HG02943 (cell line): ENCODE measurements at regions not wholly inside any gene's neighbourhood (a gene's known extent, or its start where the extent isn't known, plus 50 kb on each side); places are given as distances from the start of the nearest gene placed in this dataset.
A peak's percentile ranks its signal among the peaks of the same experiment; 100 is the strongest.

Experiments
- ATAC-seq: cut with Tn5 transposase; IDR thresholded peaks from one replicate; pipeline ENCODE4 v1.9.1; 2021; ENCODE audit warnings: mild to moderate bottlenecking, low read depth, moderate library complexity; ENCODE audit not compliant: unreplicated experiment

DNA sequence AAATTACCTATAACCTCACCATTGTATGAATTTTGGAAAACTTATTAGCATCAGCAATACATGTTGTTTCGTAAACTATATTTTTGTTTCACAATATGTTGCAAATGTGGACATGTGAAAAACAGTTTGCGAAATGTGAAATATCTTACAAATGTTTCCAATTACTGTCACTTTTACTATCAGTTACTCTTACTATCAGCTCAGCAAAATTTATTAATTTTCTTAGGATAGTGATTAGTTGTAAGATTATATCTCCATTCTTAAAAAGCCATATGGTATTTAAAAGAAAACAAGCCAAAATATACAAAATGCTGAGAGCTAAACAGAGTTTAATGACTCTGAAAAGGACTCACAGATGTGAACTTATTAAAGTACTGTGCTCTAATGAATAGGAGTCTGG is 111.9 kb upstream of the LPAR1 start:
- ATAC-seq, result no peak

DNA sequence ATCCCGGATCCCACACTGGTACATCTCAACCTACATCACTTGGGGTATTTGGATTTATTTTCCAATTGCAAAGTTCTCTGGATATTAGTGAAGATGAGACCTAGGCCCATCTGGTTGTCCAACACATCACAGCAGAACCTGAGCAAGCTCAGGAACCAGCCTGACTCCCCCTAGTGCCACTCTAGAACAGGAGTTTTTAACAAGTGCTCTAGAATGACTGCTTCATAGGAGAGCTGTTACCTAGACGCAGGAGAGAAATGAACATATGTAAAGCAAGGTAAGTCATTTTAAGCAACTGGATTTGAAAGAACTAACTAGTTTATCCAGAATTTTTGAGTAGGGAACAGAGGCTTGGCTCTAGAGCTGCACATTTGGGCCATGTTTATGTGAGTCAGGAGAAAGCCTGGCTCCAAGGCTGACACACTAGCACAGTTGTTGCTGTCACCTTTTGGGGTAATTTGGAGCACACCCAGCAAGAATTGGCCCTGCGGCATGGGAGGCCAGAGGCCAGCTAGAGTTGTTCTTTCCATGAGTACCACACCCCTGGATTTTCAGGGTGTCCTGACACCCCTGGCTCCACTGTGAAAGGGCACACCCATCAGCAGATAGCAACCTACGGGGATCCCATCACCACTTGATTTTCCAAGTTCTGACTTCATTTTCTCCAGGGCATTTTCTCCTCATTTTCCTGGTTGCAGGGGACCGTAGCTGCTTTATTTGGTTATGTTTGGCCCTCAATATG is 110.9 kb upstream of the LPAR1 start:
- peak; percentile 59 for ATAC-seq

DNA sequence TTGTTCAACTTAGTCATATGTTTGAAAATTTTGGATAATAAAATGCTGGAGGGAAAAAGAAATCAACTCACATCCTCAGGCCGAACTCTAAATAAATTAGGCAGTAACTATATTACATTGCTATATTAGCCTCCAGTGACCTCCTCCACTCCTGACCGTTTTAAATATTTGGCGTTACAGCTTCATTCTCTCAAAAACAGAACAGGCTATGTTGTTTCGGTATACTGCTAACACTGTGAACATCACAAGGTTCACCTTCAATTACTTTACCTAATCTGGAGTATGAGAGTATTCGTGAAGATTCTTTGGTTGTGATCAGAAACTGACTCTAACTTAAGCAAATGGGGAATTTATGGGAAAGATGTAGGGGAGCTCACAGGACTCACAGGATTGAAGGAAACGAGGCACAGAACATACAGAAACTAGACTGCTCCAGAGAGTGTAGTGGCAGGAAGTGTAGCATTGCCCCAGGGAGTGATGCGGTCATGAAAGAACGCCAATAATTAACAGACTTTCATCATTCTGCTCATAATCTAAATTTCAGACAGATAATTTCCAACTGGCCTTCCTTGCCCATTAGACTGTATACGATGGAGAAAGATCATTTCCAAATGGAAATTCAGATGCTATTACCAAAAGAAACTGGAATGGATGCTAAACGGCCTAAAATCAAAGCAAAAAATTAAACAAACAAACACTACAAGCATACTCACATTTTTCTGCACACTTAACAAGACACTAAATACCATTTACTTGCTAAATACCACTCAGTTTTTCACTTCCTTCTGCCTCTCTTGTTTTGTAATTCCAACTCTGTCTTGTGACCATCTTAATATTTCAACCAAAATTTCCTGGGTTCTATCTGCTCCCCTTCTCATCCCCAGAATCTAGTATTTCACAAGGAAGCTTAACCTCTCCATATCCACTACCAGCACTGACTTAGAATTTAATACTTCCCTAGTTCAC is 110.1 kb upstream of the LPAR1 start:
- ATAC-seq, result peak; percentile 49

GRCh38 chr9:111147041-111147440 is 108.8 kb upstream of the LPAR1 start:
- ATAC-seq, result no peak

GRCh38 chr9:111144741-111145140 is 106.5 kb upstream of the LPAR1 start:
- ATAC-seq, result no peak

GRCh38 chr9:111136180-111136579 is 97.9 kb upstream of the LPAR1 start:
- no peak for ATAC-seq

- no peak for ATAC-seq
These were observed 92.9 kb upstream of the LPAR1 start for GRCh38 chr9:111131211-111131610.

- ATAC-seq, result no peak
These were observed 82.3 kb upstream of the LPAR1 start for GRCh38 chr9:111120526-111120925.

GRCh38 chr9:111118256-111118948 is 80.1 kb upstream of the LPAR1 start:
- ATAC-seq, result no peak

DNA sequence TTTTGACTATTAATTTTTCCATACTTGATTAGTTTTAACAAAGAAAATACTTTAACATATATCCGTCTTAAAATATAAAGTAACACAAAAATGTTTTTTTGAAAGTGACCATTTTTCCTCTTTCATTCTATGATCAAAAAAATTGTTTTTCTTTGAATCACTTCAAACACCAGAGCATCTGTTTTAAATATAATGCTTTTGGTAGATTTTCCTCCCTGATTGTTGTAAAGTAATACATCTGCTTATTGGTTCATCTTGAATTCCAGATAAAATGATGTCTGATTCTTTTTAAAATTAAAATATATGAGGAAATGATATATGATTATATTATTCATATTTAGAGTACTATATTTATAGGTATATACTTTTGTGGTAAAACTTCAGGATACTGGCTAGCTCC is 76.2 kb upstream of the LPAR1 start:
- no peak for ATAC-seq

GRCh38 chr9:111113712-111114111 is 75.4 kb upstream of the LPAR1 start:
- no peak for ATAC-seq

DNA sequence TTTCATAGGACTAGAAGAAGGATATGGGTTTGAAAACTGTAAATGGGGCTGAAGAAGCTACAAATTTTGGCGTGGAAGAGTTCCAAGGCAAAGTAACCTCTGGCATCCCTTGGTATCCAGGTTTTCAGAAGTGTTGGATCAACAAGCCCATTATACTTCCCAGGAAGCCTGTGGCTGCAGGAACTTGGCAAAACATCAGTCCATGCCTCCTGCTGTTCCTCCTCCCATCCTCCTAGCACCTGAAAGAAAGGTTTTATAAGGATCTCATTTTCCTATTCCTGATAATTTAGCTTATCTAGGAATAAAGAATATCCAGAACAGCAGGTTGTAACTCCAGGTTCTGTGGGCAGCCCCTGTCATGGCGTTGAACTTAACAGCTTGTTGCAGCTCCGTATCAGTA is 72.5 kb upstream of the LPAR1 start:
- ATAC-seq, result no peak

- ATAC-seq, result no peak
These were observed 70.7 kb upstream of the LPAR1 start for GRCh38 chr9:111108946-111109345.

GRCh38 chr9:111107141-111107540 is 68.9 kb upstream of the LPAR1 start:
- no peak for ATAC-seq

DNA sequence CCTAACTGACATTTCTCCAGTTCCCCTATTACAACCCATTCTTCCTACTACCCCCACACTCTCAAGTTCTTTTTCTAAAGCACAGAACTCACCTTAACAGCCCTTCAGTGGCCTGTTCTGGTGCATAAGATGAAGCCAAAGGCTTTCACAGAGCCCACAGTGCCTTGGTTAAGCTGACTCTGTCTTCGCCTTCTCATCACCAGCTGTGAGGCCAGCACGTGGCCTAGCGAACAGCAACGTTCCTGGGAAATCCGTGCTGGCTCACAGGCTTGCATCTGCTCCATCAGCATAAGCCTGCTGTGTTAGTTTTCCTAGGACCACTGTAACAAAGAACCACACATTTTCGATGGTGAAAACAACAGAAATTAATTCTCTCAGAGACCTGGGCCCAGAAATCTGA is 67.9 kb upstream of the LPAR1 start:
- ATAC-seq, result no peak

- ATAC-seq, result no peak
These were observed 64.7 kb upstream of the LPAR1 start for GRCh38 chr9:111102793-111103464.

DNA sequence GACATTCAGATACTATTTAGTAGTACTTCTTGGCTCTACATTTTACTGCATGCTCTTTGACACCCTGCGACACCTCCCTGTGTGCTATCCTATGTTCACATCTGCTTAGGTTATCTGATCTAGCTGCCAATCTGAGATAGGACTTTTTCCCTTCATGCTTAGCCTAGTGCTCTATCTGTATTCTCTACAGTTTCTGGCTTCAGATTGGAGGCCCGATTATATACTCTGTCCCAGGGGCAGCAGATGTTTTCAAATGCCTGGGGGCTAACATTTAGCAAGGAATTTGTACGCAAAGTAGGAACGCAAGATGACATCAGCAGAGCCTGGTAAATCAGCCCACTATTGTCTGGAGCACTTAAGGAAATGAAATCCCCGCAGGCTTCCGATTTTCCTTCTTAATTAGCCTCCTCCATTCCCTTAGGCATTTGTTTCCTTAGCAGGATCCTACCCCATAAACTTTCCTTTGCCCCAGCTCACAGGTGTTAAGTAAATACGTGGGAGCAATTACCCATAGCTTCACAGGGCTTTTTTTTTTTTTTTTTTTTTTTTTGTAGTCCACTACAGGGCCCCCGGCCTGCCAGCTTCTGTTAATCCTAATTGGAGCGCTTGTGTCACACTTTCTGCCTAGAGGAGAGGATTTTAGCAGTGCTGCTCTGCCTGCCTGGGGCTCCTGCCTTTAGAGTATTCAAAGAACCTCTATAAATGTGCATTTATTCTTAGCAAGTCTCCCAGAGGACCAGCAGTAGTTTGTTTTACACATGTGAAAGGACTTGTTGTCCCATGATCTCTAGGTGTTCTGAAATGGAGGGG is 61.1 kb upstream of the LPAR1 start:
- no peak for ATAC-seq

DNA sequence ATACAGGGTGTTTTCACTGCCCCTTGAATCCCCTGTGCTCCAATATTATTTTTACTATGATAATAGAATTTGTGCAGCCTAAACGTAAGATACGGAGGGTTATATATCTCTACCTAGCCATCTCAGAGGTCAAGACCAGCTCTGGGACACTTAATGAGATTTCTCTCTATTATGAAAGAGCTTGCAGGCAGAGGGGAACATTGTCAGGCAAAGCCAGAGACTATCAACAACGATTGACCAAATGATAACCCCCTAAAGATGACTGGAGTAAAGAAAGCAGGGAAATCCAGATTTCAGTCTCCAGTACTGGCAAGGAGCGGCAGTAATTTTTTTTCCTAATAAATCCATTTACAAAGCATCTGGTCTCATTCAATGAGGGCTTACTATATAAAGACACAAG is 59.8 kb upstream of the LPAR1 start:
- no peak for ATAC-seq

DNA sequence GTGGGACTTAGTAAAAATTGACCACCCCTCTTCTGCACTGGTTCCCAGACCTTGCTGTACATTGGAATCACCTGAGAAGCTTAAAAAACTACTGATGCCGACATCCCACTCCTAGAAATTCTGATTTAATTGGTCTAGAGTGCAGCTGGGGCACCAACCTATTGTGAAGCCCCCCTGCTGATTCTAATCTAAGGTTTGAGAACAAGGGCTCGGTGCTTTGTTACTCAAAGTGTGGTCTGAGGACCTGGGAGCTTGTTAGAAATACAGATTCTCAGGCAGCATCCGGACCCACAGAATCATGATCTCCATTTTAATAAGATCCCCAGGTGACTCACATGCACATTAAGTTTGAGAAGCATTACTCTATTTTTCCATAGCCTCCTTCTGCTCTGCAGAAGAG is 57.8 kb upstream of the LPAR1 start:
- no peak for ATAC-seq

DNA sequence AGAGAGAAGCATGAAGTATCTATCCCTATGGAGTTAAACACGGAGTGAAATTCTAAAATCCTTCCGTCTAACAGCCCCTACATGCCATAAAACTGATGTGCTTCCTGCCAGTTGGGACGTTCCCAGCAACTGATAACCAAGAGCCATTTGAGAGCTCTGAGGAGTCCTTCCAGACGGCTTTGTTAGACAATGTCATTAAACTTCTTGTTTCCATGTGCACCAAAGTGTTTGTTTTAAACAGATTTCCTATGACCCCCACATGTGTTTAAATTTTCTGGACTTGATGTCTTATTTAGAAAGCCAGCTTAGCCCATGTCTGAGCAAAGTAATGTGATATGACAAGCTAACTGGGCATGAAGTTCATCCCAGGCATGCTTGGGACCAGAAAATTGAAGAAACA is 57.2 kb upstream of the LPAR1 start:
- ATAC-seq, result no peak
